ENCODE measurements at regions not wholly inside any gene's neighbourhood (a gene's known extent, or its start where the extent isn't known, plus 50 kb on each side); places are given as distances from the start of the nearest gene placed in this dataset.

DNA sequence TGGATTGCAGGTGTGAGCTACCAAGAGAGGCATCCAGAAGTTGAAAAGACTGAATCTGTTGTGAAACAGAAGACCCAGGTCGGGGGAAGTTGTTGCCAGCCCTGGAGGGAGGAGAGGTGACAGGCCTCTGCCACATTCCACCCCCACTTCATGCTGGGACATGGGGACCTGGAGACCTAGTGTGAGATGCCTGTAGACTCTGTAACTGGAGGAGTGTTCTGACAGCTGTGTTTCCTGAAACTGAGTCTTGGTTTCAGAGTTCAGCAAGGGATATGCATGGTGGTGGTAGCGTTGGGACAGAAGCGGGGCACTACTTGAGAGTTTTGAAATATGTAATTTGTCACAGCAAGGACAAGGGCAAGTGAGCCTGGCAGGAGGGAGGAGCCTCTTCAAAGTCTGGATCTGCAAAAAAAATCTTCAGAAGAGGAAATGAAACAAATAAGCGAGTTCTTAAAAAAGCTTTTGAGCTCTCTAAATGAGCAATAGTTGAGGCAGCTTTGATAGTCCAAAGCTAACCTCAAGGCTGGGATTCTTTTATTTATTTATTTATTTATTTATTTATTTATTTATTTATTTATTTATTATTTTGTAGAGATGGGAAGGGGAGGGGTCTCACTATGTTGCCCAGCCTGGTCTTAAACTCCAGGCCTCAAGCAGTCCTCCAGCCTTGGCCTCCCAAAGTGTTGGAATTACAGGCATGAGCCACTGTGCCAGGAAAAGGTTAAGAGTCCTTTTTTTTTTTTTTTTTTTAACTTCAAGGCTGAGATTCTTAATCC, 58.9 kb upstream of the EEA1 start:
- TF ChIP-seq, protein P1, sequence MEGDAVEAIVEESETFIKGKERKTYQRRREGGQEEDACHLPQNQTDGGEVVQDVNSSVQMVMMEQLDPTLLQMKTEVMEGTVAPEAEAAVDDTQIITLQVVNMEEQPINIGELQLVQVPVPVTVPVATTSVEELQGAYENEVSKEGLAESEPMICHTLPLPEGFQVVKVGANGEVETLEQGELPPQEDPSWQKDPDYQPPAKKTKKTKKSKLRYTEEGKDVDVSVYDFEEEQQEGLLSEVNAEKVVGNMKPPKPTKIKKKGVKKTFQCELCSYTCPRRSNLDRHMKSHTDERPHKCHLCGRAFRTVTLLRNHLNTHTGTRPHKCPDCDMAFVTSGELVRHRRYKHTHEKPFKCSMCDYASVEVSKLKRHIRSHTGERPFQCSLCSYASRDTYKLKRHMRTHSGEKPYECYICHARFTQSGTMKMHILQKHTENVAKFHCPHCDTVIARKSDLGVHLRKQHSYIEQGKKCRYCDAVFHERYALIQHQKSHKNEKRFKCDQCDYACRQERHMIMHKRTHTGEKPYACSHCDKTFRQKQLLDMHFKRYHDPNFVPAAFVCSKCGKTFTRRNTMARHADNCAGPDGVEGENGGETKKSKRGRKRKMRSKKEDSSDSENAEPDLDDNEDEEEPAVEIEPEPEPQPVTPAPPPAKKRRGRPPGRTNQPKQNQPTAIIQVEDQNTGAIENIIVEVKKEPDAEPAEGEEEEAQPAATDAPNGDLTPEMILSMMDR (conservative IDR thresholded peaks at IDR 0.05 in 1 of 2, IDR thresholded peaks at IDR 0.05 in 1 of 2; ENCODE audit: low read depth in 1 of 2, low read length in 2 of 2) = no peak
- TF ChIP-seq EZH2 (IDR thresholded peaks at IDR 0.05; ENCODE audit: low read length, missing control alignments) = no peak
